ENCODE measurements at regions not wholly inside any gene's neighbourhood (a gene's known extent, or its start where the extent isn't known, plus 50 kb on each side); places are given as distances from the start of the nearest gene placed in this dataset.
A peak's percentile ranks its signal among the peaks of the same experiment; 100 is the strongest.

GRCh38 chr20:1824834-1825233, 70.4 kb upstream of the SIRPA start:
- Histone ChIP-seq H3K36me3 (no peaks in the 10 kb centered on the region), H3K4me3 (no peak overlapping the region), H3K4me1 (peaks cover 0 to 73% (median 13%) of the 10 kb centered on the region in 12 donors), H3K27ac (peak overlapping the region in 1 of 12 donors; percentile 72), H3K9me3 (peaks cover 0 to 30% (median 12%) of the 10 kb centered on the region in 12 donors), H3K27me3 (no peaks in the 10 kb centered on the region)
- 30 to 52% (median 49%) methylated on average over 4 of the region's 4 CpGs for WGBS, 4 donors
- ATAC-seq, result peak in 1 of 4 donors; percentile 23
- intact Hi-C loops (cut with DNase I), result no loop called here
- TF ChIP-seq CTCF (IDR thresholded peaks at IDR 0.05), result no peak
- TF ChIP-seq POLR2A (IDR thresholded peaks at IDR 0.05), result no peak
- DNase-seq, result no peak

GRCh38 chr20:1824181-1824580, 71.0 kb upstream of the SIRPA start:
- TF ChIP-seq POLR2A (IDR thresholded peaks at IDR 0.05) (no peak), CTCF (IDR thresholded peaks at IDR 0.05) (no peak)
- ATAC-seq (no peak), DNase-seq (no peak)
- no peak overlapping the region for H3K4me3 ChIP-seq
- intact Hi-C loops (cut with DNase I), result no loop called here
- no peaks in the 10 kb centered on the region for H3K27me3 ChIP-seq
- H3K9me3 ChIP-seq, result peaks cover 0 to 30% (median 12%) of the 10 kb centered on the region in 12 donors
- peaks cover 0 to 73% (median 8%) of the 10 kb centered on the region in 12 donors for H3K4me1 ChIP-seq
- peak overlapping the region in 1 of 12 donors; percentile 72 for H3K27ac ChIP-seq
- H3K36me3 ChIP-seq, result no peaks in the 10 kb centered on the region

GRCh38 chr20:1823450-1823844, 71.8 kb upstream of the SIRPA start:
- 88 to 94% (median 90%) methylated on average over 5 of the region's 5 CpGs for WGBS, 4 donors
- peak overlapping the region in 1 of 12 donors; percentile 72 for H3K27ac ChIP-seq
- ATAC-seq, result no peak
- no peak for TF ChIP-seq POLR2A (IDR thresholded peaks at IDR 0.05)
- no peak for TF ChIP-seq CTCF (IDR thresholded peaks at IDR 0.05)
- peaks cover 0 to 74% (median 10%) of the 10 kb centered on the region in 12 donors for H3K4me1 ChIP-seq
- peaks cover 0 to 30% (median 12%) of the 10 kb centered on the region in 12 donors for H3K9me3 ChIP-seq
- H3K27me3 ChIP-seq, result no peaks in the 10 kb centered on the region
- intact Hi-C loops (cut with DNase I), result no loop called here
- no peak overlapping the region for H3K4me3 ChIP-seq
- DNase-seq, result no peak
- H3K36me3 ChIP-seq, result no peaks in the 10 kb centered on the region

- peaks cover 0 to 73% (median 9%) of the 10 kb centered on the region in 12 donors for H3K4me1 ChIP-seq
- ATAC-seq (no peak), DNase-seq (no peak)
- H3K27me3 ChIP-seq, result no peaks in the 10 kb centered on the region
- H3K36me3 ChIP-seq, result no peaks in the 10 kb centered on the region
- intact Hi-C loops (cut with DNase I), result no loop called here
- H3K27ac ChIP-seq, result peak overlapping the region in 1 of 12 donors; percentile 72
- peaks cover 0 to 30% (median 12%) of the 10 kb centered on the region in 12 donors for H3K9me3 ChIP-seq
- H3K4me3 ChIP-seq, result no peak overlapping the region
- WGBS, 4 donors, result 93 to 95% (median 94%) methylated on average over 4 of the region's 4 CpGs
- TF ChIP-seq CTCF (IDR thresholded peaks at IDR 0.05) (no peak), POLR2A (IDR thresholded peaks at IDR 0.05) (no peak)
Measured at GRCh38 chr20:1822564-1823449, 72.4 kb upstream of the SIRPA start.
